ENCODE measurements at regions not wholly inside any gene's neighbourhood (a gene's known extent, or its start where the extent isn't known, plus 50 kb on each side); places are given as distances from the start of the nearest gene placed in this dataset.
"Not testable (repeated sequence)": the region's sequence is repeated elsewhere in the genome, so short reads cannot be mapped to it uniquely, and the experiment has no call there.

- no peak for ATAC-seq (replicated peaks; ENCODE audit: extremely low read depth, poor library complexity, severe bottlenecking)
- no peak overlapping the region for H3K27ac Mint-ChIP-seq (ENCODE audit: low read depth)
- H3K9me3 Mint-ChIP-seq, result no peaks in the 10 kb centered on the region
- no peak for DNase-seq (ENCODE audit: low spot score in 2 of 2)
- H3K4me3 Mint-ChIP-seq, result no peak overlapping the region
- H3K27me3 Mint-ChIP-seq, result no peaks in the 10 kb centered on the region
- H3K4me1 Mint-ChIP-seq, result no peaks in the 10 kb centered on the region
- H3K36me3 Mint-ChIP-seq (ENCODE audit: insufficient read depth), result no peaks in the 10 kb centered on the region
Measured at GRCh38 chr1:228941666-228942065, 206.4 kb downstream of the RHOU start.

DNA sequence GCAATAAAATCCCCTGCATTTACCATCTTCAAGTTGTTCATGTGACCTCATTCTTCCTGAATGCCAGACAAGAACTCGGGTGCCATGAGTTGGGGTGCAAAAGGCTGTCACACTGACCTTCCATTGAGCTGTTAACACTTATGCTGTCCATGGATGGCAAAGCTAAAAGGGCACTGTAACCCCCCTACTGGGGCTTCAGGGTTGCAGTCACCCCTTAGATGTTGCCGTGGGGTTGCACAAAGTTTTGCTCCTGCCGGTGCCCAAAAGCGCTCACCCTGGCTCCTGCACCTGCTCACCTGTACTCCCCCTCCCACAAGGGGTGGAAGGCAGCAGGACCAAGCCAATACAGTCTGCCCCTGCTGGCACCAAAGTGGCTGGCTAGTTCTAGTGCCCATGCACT is 208.2 kb downstream of the RHOU start:
- Mint-ChIP-seq H3K4me3 (no peak overlapping the region), H3K9me3 (no peaks in the 10 kb centered on the region), H3K36me3 (ENCODE audit: insufficient read depth) (no peaks in the 10 kb centered on the region), H3K27ac (ENCODE audit: low read depth) (no peak overlapping the region), H3K27me3 (no peaks in the 10 kb centered on the region), H3K4me1 (no peaks in the 10 kb centered on the region)
- no peak for DNase-seq (ENCODE audit: low spot score in 2 of 2)
- no peak for ATAC-seq (replicated peaks; ENCODE audit: extremely low read depth, poor library complexity, severe bottlenecking)

GRCh38 chr1:228944296-228944695 is 209.0 kb downstream of the RHOU start:
- Mint-ChIP-seq H3K4me3 (no peak overlapping the region), H3K4me1 (no peaks in the 10 kb centered on the region), H3K9me3 (no peaks in the 10 kb centered on the region), H3K27me3 (no peaks in the 10 kb centered on the region), H3K27ac (ENCODE audit: low read depth) (no peak overlapping the region), H3K36me3 (ENCODE audit: insufficient read depth) (no peaks in the 10 kb centered on the region)
- ATAC-seq (replicated peaks; ENCODE audit: extremely low read depth, poor library complexity, severe bottlenecking), result no peak
- no peak for DNase-seq (ENCODE audit: low spot score in 2 of 2)

GRCh38 chr1:228944935-228945371 is 209.7 kb downstream of the RHOU start:
- Mint-ChIP-seq H3K27ac (ENCODE audit: low read depth) (no peak overlapping the region), H3K4me1 (no peaks in the 10 kb centered on the region)
- ATAC-seq (replicated peaks; ENCODE audit: extremely low read depth, poor library complexity, severe bottlenecking), result no peak

GRCh38 chr1:228945885-228946284 is 210.6 kb downstream of the RHOU start:
- Mint-ChIP-seq H3K36me3 (ENCODE audit: insufficient read depth) (no peaks in the 10 kb centered on the region), H3K4me1 (no peaks in the 10 kb centered on the region), H3K9me3 (no peaks in the 10 kb centered on the region), H3K4me3 (no peak overlapping the region), H3K27ac (ENCODE audit: low read depth) (no peak overlapping the region), H3K27me3 (no peaks in the 10 kb centered on the region)
- no peak for ATAC-seq (replicated peaks; ENCODE audit: extremely low read depth, poor library complexity, severe bottlenecking)
- no peak for DNase-seq (ENCODE audit: low spot score in 2 of 2)

More at GRCh38 chr1:228944935-228945371, 209.7 kb downstream of the RHOU start:
- Mint-ChIP-seq H3K4me3 (no peak overlapping the region), H3K9me3 (no peaks in the 10 kb centered on the region), H3K36me3 (ENCODE audit: insufficient read depth) (no peaks in the 10 kb centered on the region), H3K27me3 (no peaks in the 10 kb centered on the region)
- no peak for DNase-seq (ENCODE audit: low spot score in 2 of 2)

DNA sequence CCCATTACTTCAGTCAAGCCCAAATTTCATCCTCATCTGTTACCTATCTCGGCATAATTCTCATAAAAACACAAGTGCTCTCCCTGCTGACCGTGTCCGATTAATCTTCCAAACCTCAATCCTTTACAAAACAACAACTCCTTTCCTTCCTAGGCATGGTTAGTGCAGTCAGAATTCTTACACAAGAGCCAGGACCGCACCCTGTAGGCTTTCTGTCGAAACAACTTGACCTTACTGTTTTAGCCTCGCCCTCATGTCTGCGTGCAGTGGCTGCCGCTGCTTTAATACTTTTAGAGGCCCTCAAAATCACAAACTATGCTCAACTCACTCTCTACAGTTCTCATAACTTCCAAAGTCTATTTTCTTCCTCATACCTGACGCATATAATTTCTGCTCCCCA is 214.3 kb downstream of the RHOU start:
- H3K4me1 Mint-ChIP-seq; H3K27me3 Mint-ChIP-seq; ATAC-seq (replicated peaks; ENCODE audit: extremely low read depth, poor library complexity, severe bottlenecking); H3K9me3 Mint-ChIP-seq; DNase-seq (ENCODE audit: low spot score in 2 of 2); H3K27ac Mint-ChIP-seq (ENCODE audit: low read depth); H3K36me3 Mint-ChIP-seq (ENCODE audit: insufficient read depth); H3K4me3 Mint-ChIP-seq: not testable (repeated sequence)

DNA sequence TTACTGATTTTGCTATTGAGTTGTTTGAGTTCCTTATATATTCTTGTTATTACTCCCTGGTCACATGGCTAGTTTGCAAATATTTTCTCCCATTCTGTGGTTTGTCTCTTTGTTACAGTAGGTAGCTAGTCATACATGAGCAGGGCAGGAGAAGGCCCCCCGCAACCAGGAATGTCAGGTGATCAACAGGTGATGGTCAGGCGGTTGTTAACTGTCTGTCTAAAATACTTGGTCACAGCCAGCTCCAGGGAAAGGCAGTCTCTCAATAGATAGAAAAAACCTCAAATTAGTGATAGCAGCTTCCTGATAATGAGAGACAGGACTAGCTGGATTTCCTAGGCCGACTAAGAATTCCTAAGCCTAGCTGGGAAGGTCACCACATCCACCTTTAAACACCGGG is 217.9 kb downstream of the RHOU start:
- Mint-ChIP-seq H3K27me3 (no peaks in the 10 kb centered on the region), H3K36me3 (ENCODE audit: insufficient read depth) (no peaks in the 10 kb centered on the region), H3K4me3 (no peak overlapping the region), H3K4me1 (no peaks in the 10 kb centered on the region), H3K27ac (ENCODE audit: low read depth) (no peak overlapping the region), H3K9me3 (no peaks in the 10 kb centered on the region)
- no peak for ATAC-seq (replicated peaks; ENCODE audit: extremely low read depth, poor library complexity, severe bottlenecking)
- DNase-seq (ENCODE audit: low spot score in 2 of 2), result no peak

DNA sequence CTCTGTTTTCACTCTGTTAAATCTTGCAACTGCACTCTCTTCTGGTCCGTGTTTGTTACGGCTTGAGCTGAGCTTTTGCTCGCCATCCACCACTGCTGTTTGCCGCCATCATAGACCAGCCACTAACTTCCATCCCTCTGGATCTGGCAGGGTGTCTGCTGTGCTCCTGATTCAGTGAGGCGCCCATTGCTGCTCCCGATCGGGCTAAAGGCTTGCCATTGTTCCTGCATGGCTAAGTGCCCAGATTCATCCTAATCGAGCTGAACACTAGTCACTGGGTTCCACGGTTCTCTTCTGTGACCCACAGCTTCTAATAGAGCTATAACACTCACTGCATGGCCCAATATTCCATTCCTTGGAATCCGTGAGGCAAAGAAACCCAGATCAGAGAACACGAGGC is 218.5 kb downstream of the RHOU start:
- H3K9me3 Mint-ChIP-seq; H3K4me1 Mint-ChIP-seq; H3K27me3 Mint-ChIP-seq; H3K27ac Mint-ChIP-seq (ENCODE audit: low read depth); H3K4me3 Mint-ChIP-seq; H3K36me3 Mint-ChIP-seq (ENCODE audit: insufficient read depth); ATAC-seq (replicated peaks; ENCODE audit: extremely low read depth, poor library complexity, severe bottlenecking); DNase-seq (ENCODE audit: low spot score in 2 of 2): not testable (repeated sequence)

DNA sequence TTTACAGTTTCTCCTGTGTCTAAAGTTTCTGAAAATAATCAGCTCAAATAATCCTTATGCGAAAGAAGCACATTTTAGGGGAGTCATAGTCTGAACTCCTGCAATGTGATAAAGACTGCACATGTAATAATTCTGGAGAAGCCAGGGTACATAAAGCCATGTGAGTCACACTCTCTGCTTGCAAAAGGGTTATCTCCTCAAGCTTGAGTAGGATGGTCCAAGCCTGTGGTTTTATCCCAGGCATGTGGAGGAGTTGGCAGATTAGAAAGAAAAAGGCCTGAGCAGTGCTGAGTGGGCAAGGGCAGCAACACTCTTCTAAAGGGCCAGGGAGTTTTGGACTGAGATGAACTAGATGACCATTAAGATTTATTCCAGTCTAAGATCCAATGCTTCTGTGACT is 220.4 kb downstream of the RHOU start:
- no peaks in the 10 kb centered on the region for H3K9me3 Mint-ChIP-seq
- ATAC-seq (replicated peaks; ENCODE audit: extremely low read depth, poor library complexity, severe bottlenecking) (no peak), DNase-seq (ENCODE audit: low spot score in 2 of 2) (no peak)
- H3K27me3 Mint-ChIP-seq, result no peaks in the 10 kb centered on the region
- H3K4me3 Mint-ChIP-seq, result no peak overlapping the region
- H3K4me1 Mint-ChIP-seq, result no peaks in the 10 kb centered on the region
- no peak overlapping the region for H3K27ac Mint-ChIP-seq (ENCODE audit: low read depth)
- H3K36me3 Mint-ChIP-seq (ENCODE audit: insufficient read depth), result no peaks in the 10 kb centered on the region

DNA sequence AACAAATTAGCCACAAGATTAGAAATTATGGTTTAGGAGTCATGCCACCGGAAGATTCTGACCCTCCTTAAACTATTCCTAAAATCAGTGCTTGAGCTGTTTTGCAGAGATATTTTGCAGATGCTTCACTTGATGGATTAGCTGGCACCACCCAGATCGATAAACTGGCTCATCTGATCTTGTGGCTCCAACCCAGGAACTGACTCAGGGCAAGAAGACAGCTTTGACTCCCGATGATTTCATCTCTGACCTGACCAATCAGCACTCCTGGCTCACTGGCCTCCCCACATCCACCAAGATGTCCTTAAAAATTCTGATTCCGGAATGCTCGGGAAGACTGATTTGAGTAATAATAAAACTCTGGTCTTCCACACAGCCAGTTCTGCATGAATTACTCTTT is 221.6 kb downstream of the RHOU start:
- no peaks in the 10 kb centered on the region for H3K9me3 Mint-ChIP-seq

GRCh38 chr1:228957535-228957934 is 222.3 kb downstream of the RHOU start:
- DNase-seq (ENCODE audit: low spot score in 2 of 2) (no peak), ATAC-seq (replicated peaks; ENCODE audit: extremely low read depth, poor library complexity, severe bottlenecking) (no peak)
- H3K4me3 Mint-ChIP-seq, result no peak overlapping the region
- H3K4me1 Mint-ChIP-seq, result no peaks in the 10 kb centered on the region
- no peak overlapping the region for H3K27ac Mint-ChIP-seq (ENCODE audit: low read depth)
- H3K27me3 Mint-ChIP-seq, result no peaks in the 10 kb centered on the region
- H3K36me3 Mint-ChIP-seq (ENCODE audit: insufficient read depth), result no peaks in the 10 kb centered on the region
- H3K9me3 Mint-ChIP-seq, result no peaks in the 10 kb centered on the region

More for the DNA sequence above, 221.6 kb downstream of the RHOU start:
- Mint-ChIP-seq H3K27ac (ENCODE audit: low read depth) (no peak overlapping the region), H3K4me3 (no peak overlapping the region), H3K27me3 (no peaks in the 10 kb centered on the region), H3K4me1 (no peaks in the 10 kb centered on the region), H3K36me3 (ENCODE audit: insufficient read depth) (no peaks in the 10 kb centered on the region)
- DNase-seq (ENCODE audit: low spot score in 2 of 2), result no peak
- no peak for ATAC-seq (replicated peaks; ENCODE audit: extremely low read depth, poor library complexity, severe bottlenecking)

DNA sequence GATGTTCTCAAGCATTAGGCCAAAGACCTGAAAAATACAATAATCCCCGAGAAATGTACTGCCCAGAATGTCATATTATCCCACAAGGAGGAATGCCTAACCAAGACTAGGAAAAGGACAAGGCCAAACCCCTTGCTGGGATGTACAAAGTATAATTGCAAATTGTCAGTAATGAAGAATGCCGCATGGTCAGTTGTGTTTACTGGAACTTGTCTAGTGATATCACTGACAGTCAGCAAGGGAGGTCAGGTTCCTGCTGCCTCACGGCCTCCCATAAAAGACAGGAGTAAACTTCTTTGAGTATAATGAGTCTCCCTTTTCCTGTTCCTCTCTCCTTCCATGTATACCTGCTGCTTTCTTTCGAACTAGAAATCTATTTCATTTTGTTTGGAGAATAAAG is 222.8 kb downstream of the RHOU start:
- H3K4me3 Mint-ChIP-seq, result no peak overlapping the region
- H3K27me3 Mint-ChIP-seq, result no peaks in the 10 kb centered on the region
- H3K27ac Mint-ChIP-seq (ENCODE audit: low read depth), result no peak overlapping the region
- no peak for DNase-seq (ENCODE audit: low spot score in 2 of 2)
- no peaks in the 10 kb centered on the region for H3K4me1 Mint-ChIP-seq
- no peak for ATAC-seq (replicated peaks; ENCODE audit: extremely low read depth, poor library complexity, severe bottlenecking)
- H3K36me3 Mint-ChIP-seq (ENCODE audit: insufficient read depth), result no peaks in the 10 kb centered on the region
- H3K9me3 Mint-ChIP-seq, result no peaks in the 10 kb centered on the region

GRCh38 chr1:228958741-228959140 is 223.5 kb downstream of the RHOU start:
- H3K27me3 Mint-ChIP-seq, result no peaks in the 10 kb centered on the region
- H3K4me3 Mint-ChIP-seq, result no peak overlapping the region
- no peaks in the 10 kb centered on the region for H3K4me1 Mint-ChIP-seq
- DNase-seq (ENCODE audit: low spot score in 2 of 2), result no peak
- no peaks in the 10 kb centered on the region for H3K36me3 Mint-ChIP-seq (ENCODE audit: insufficient read depth)
- no peak for ATAC-seq (replicated peaks; ENCODE audit: extremely low read depth, poor library complexity, severe bottlenecking)
- no peaks in the 10 kb centered on the region for H3K9me3 Mint-ChIP-seq
- H3K27ac Mint-ChIP-seq (ENCODE audit: low read depth), result no peak overlapping the region

- Mint-ChIP-seq H3K27ac (ENCODE audit: low read depth) (no peak overlapping the region), H3K4me1 (no peaks in the 10 kb centered on the region), H3K9me3 (no peaks in the 10 kb centered on the region), H3K4me3 (no peak overlapping the region), H3K27me3 (no peaks in the 10 kb centered on the region), H3K36me3 (ENCODE audit: insufficient read depth) (no peaks in the 10 kb centered on the region)
- no peak for ATAC-seq (replicated peaks; ENCODE audit: extremely low read depth, poor library complexity, severe bottlenecking)
- no peak for DNase-seq (ENCODE audit: low spot score in 2 of 2)
Measured at GRCh38 chr1:228960705-228961104, 225.4 kb downstream of the RHOU start.

Data from central memory CD8-positive, alpha-beta T cell (primary cell).